A549 (cell line): ENCODE measurements at regions not wholly inside any gene's neighbourhood (a gene's known extent, or its start where the extent isn't known, plus 50 kb on each side); places are given as distances from the start of the nearest gene placed in this dataset.
"Not testable (repeated sequence)": the region's sequence is repeated elsewhere in the genome, so short reads cannot be mapped to it uniquely, and the experiment has no call there.

Source experiments
- ATAC-seq, 2 experiments: fragments of 200-7000 bp in 1 of 2; fragments of >200 bp in 1 of 2; cut with Nextera tagmentation in 1 of 2; cut with Tn5 transposase in 1 of 2; 3 replicates each; pipeline versions ENCODE4 v1.8.0 to v1.9.1; 2018 to 2020; ENCODE audit warnings: mild to moderate bottlenecking in 1 of 2, moderate library complexity in 1 of 2
- CTCF ChIA-PET: fragments of 300-600 bp; sonication (Branson Sonifier 250); formaldehyde crosslinking; extraction: SDS; loops from one replicate; lab custom pipeline; 2021; ENCODE audit warnings: antibody characterized with exemption, inconsistent platforms; lab: Yijun Ruan, JAX
- POLR2A ChIA-PET: fragments of 350-600 bp; formaldehyde crosslinking; extraction: SDS; loops from one replicate; lab custom pipeline; 2021; ENCODE audit warnings: antibody characterized with exemption, inconsistent platforms; lab: Yijun Ruan, JAX
- DNase-seq, 2 experiments: peaks; one replicate each; pipeline versions ENCODE4 v3.0.0 to v3.0.0-alpha.2; 2011 to 2016; ENCODE audit warnings: low read depth in 1 of 2, low spot score in 1 of 2
- FAIRE-seq: peaks from 2 replicates; lab custom pipeline; 2011; peaks lifted over from hg19 to GRCh38; lab: Jason Lieb, UNC
- H3K27ac ChIP-seq, 2 experiments: fragments of >200 bp; sonication (Bioruptor Twin); formaldehyde crosslinking; 3 replicates each; pipeline ENCODE4 v1.5.1; 2016 to 2017
- H3K4me1 ChIP-seq: fragments of >200 bp; sonication (Bioruptor Twin); formaldehyde crosslinking; 3 replicates; pipeline ENCODE4 v1.6.1; 2016
- H3K4me2 ChIP-seq: fragments of >200 bp; sonication (Bioruptor Twin); formaldehyde crosslinking; 3 replicates; pipeline ENCODE4 v1.6.1; 2016
- H3K4me3 ChIP-seq: fragments of >200 bp; sonication (Bioruptor Twin); formaldehyde crosslinking; 3 replicates; pipeline ENCODE4 v1.5.1; 2016
- H3K9me3 ChIP-seq: fragments of >200 bp; sonication (Bioruptor Twin); formaldehyde crosslinking; 3 replicates; pipeline ENCODE4 v1.6.1; 2016
- BCL3 ChIP-seq: fragments of >200 bp; sonication (Bioruptor Twin); formaldehyde crosslinking; IDR thresholded peaks from 3 replicates; pipeline ENCODE4 v1.6.1; 2016
- BHLHE40 ChIP-seq: IDR thresholded peaks from 2 replicates; pipeline ENCODE4 v1.6.1; 2012; ENCODE audit warnings: low read depth, low read length, inconsistent platforms
- CBX8 ChIP-seq: fragments of 200-600 bp; sonication (generic); IDR thresholded peaks from 2 replicates; pipeline ENCODE4 v1.6.1; 2016
- CEBPB ChIP-seq, 2 experiments: fragments of >200 bp in 1 of 2; sonication (Bioruptor Twin) in 1 of 2; formaldehyde crosslinking in 1 of 2; IDR thresholded peaks; 2 replicates each; pipeline ENCODE4 v1.6.1; 2012 to 2016
- CHD2 ChIP-seq: fragments of 150-350 bp; IDR thresholded peaks from 2 replicates; pipeline ENCODE4 v1.6.1; 2014; ENCODE audit warnings: low read length; ENCODE audit not compliant: partially characterized antibody
- EHF ChIP-seq: fragments of 250-450 bp; sonication (Bioruptor Pico); IDR thresholded peaks from 2 replicates; pipeline ENCODE4 v1.5.0; 2020; ENCODE audit warnings: mild to moderate bottlenecking
- EHMT2 ChIP-seq: fragments of 200-600 bp; sonication (generic); IDR thresholded peaks from 2 replicates; pipeline ENCODE4 v1.6.1; 2016; ENCODE audit warnings: antibody characterized with exemption, low read depth, mild to moderate bottlenecking, moderate library complexity
- ELK1 ChIP-seq: fragments of 150-350 bp; IDR thresholded peaks from 2 replicates; pipeline ENCODE4 v1.6.1; 2014; ENCODE audit warnings: low read depth, mild to moderate bottlenecking, low read length
- FOSL2 ChIP-seq, 2 experiments: fragments of 450-650 bp in 1 of 2; fragments of >200 bp in 1 of 2; sonication (Bioruptor Twin) in 1 of 2; formaldehyde crosslinking; IDR thresholded peaks; 2 replicates each; pipeline versions ENCODE4 v1.5.0 to v1.6.1; 2016 to 2020; ENCODE audit warnings: mild to moderate bottlenecking in 1 of 2, moderate library complexity in 1 of 2
- GATA3 ChIP-seq: IDR thresholded peaks from 2 replicates; pipeline ENCODE4 v1.6.1; 2012; ENCODE audit warnings: borderline replicate concordance
- HDAC2 ChIP-seq: fragments of 200-600 bp; sonication (generic); IDR thresholded peaks from 2 replicates; pipeline ENCODE4 v1.6.1; 2016
- HMGXB4 ChIP-seq: fragments of 250-450 bp; sonication (Bioruptor Pico); IDR thresholded peaks from 2 replicates; pipeline ENCODE4 v1.5.0; 2021; ENCODE audit warnings: mild to moderate bottlenecking, moderate library complexity, borderline replicate concordance
- HOXA7 ChIP-seq: fragments of 250-450 bp; sonication (Bioruptor Pico); IDR thresholded peaks from 2 replicates; pipeline ENCODE4 v1.5.0; 2020; ENCODE audit warnings: mild to moderate bottlenecking, moderate library complexity
- HOXB13 ChIP-seq: fragments of 250-450 bp; sonication (Bioruptor Pico); IDR thresholded peaks from 2 replicates; pipeline ENCODE4 v1.5.0; 2020; ENCODE audit warnings: low read depth, mild to moderate bottlenecking, moderate library complexity
- HOXB5 ChIP-seq: fragments of 250-450 bp; sonication (Bioruptor Pico); IDR thresholded peaks from 2 replicates; pipeline ENCODE4 v1.5.0; 2020; ENCODE audit warnings: mild to moderate bottlenecking, moderate library complexity
- JUN ChIP-seq, 2 experiments: fragments of >200 bp; sonication (Bioruptor Twin); formaldehyde crosslinking; IDR thresholded peaks; 2 replicates in 1 of 2; 3 replicates in 1 of 2; pipeline ENCODE4 v1.6.1; 2016 to 2017
- JUNB ChIP-seq: fragments of >200 bp; sonication (Bioruptor Twin); formaldehyde crosslinking; IDR thresholded peaks from 2 replicates; pipeline ENCODE4 v1.6.1; 2016
- KDM1A ChIP-seq: fragments of 200-600 bp; sonication (generic); IDR thresholded peaks from 2 replicates; pipeline ENCODE4 v1.6.1; 2016; ENCODE audit warnings: low read depth, mild to moderate bottlenecking
- MAZ ChIP-seq: fragments of 150-350 bp; IDR thresholded peaks from 2 replicates; pipeline ENCODE4 v1.6.1; 2014; ENCODE audit warnings: antibody characterized with exemption, low read depth, low read length, borderline replicate concordance
- MYC ChIP-seq: IDR thresholded peaks from 2 replicates; pipeline ENCODE4 v1.6.1; 2012; ENCODE audit warnings: mild to moderate bottlenecking, inconsistent platforms, low read length, improper control_type of control experiment, borderline replicate concordance
- NR3C1 ChIP-seq: fragments of >200 bp; sonication (Bioruptor Twin); formaldehyde crosslinking; IDR thresholded peaks from 3 replicates; pipeline ENCODE4 v1.6.1; 2017
- POLR2A ChIP-seq: IDR thresholded peaks from 2 replicates; pipeline ENCODE4 v1.6.1; 2012; ENCODE audit warnings: mild to moderate bottlenecking, low read length
- POLR2AphosphoS2 ChIP-seq: conservative IDR thresholded peaks from 2 replicates; pipeline ENCODE4 v1.6.1; 2012; ENCODE audit warnings: low read length, improper control_type of control experiment, inconsistent platforms
- RNF2 ChIP-seq: fragments of 200-600 bp; sonication (generic); IDR thresholded peaks from 2 replicates; pipeline ENCODE4 v1.6.1; 2016; ENCODE audit warnings: low read depth, mild to moderate bottlenecking, antibody characterized with exemption, moderate library complexity, borderline replicate concordance
- SREBF2 ChIP-seq: fragments of 450-650 bp; IDR thresholded peaks from 2 replicates; pipeline ENCODE4 v1.6.1; 2014; ENCODE audit warnings: mild to moderate bottlenecking, moderate library complexity
- TP53 ChIP-seq: fragments of 250-450 bp; sonication (Bioruptor Pico); IDR thresholded peaks from 2 replicates; pipeline ENCODE4 v1.5.0; 2021; ENCODE audit warnings: mild to moderate bottlenecking, moderate library complexity
- ZFP36 ChIP-seq: fragments of 450-650 bp; IDR thresholded peaks from 2 replicates; pipeline ENCODE4 v1.6.1; 2014; ENCODE audit warnings: borderline replicate concordance; ENCODE audit not compliant: partially characterized antibody
- WGBS: methylation state at CpG from one replicate; pipeline ENCODE4 v1.1.6; 2017; ENCODE audit errors: missing lambda C conversion rate; 5-methylcytosine and 5-hydroxymethylcytosine counted together

- POLR2A ChIA-PET = no interaction called here
- TF ChIP-seq BCL3 (no peak), HOXB13 (no peak), FOSL2 (IDR thresholded peaks at IDR 0.05) (no peak), FOSL2 (CRISPR knock-in tag; IDR thresholded peaks at IDR 0.05) (no peak), CBX8 (no peak), HOXB5 (CRISPR knock-in tag) (no peak), MYC (no peak)
Measured at GRCh38 chr13:76250211-76250610, 614.1 kb downstream of the LMO7 start.

GRCh38 chr13:76245920-76246319 is 609.8 kb downstream of the LMO7 start:
- FAIRE-seq = no peak

More at GRCh38 chr13:76250211-76250610, 614.1 kb downstream of the LMO7 start:
- CTCF ChIA-PET = no interaction called here
- no peak overlapping the region for H3K27ac ChIP-seq
- no peak overlapping the region for H3K4me3 ChIP-seq
- FAIRE-seq (no peak), ATAC-seq (no peak), DNase-seq (no peak)
- no peak overlapping the region for H3K4me2 ChIP-seq
- WGBS = 6% methylated on average over 2 of the region's 2 CpGs
- no peaks in the 10 kb centered on the region for H3K9me3 ChIP-seq
- no peaks in the 10 kb centered on the region for H3K4me1 ChIP-seq

GRCh38 chr13:76245211-76245610 is 609.1 kb downstream of the LMO7 start:
- 23% methylated on average over 4 of the region's 4 CpGs for WGBS
- no peak overlapping the region for H3K27ac ChIP-seq
- no peaks in the 10 kb centered on the region for H3K9me3 ChIP-seq
- H3K4me3 ChIP-seq = no peak overlapping the region
- POLR2A ChIA-PET = no interaction called here
- DNase-seq = no peak
- no peak for ATAC-seq
- FAIRE-seq = no peak
- CTCF ChIA-PET = no interaction called here
- H3K4me1 ChIP-seq = no peaks in the 10 kb centered on the region
- no peak for TF ChIP-seq HOXB5 (CRISPR knock-in tag)
- no peak for TF ChIP-seq JUN (IDR thresholded peaks at IDR 0.05)
- no peak for TF ChIP-seq JUNB
- TF ChIP-seq POLR2A = no peak
- no peak for TF ChIP-seq HOXA7
- no peak for TF ChIP-seq MAZ
- no peak for TF ChIP-seq RNF2
- TF ChIP-seq KDM1A = no peak
- TF ChIP-seq CHD2 = no peak
- TF ChIP-seq NR3C1 = no peak
- no peak for TF ChIP-seq CEBPB (IDR thresholded peaks at IDR 0.05)
- TF ChIP-seq FOSL2 (IDR thresholded peaks at IDR 0.05) = no peak
- no peak for TF ChIP-seq FOSL2 (CRISPR knock-in tag; IDR thresholded peaks at IDR 0.05)
- no peak for TF ChIP-seq HDAC2
- no peak for TF ChIP-seq EHMT2
- TF ChIP-seq ZFP36 = no peak
- H3K4me2 ChIP-seq = no peak overlapping the region

More at GRCh38 chr13:76245920-76246319, 609.8 kb downstream of the LMO7 start:
- Histone ChIP-seq H3K4me2 (no peak overlapping the region), H3K9me3 (no peaks in the 10 kb centered on the region), H3K27ac (no peak overlapping the region), H3K4me1 (no peaks in the 10 kb centered on the region), H3K4me3 (no peak overlapping the region)
- ChIA-PET CTCF (no interaction called here), POLR2A (no interaction called here)
- 0% methylated on average over 1 of the region's 1 CpG for WGBS
- DNase-seq = no peak
- TF ChIP-seq TP53 (CRISPR knock-in tag) (no peak), SREBF2 (no peak), GATA3 (no peak), ELK1 (no peak), EHF (CRISPR knock-in tag) (no peak), BHLHE40 (no peak), ZFP36 (no peak), HMGXB4 (CRISPR knock-in tag) (no peak), POLR2AphosphoS2 (no peak), HOXA7 (no peak)
- ATAC-seq = no peak

GRCh38 chr13:76243120-76243519 is 607.0 kb downstream of the LMO7 start:
- H3K4me2 ChIP-seq, FAIRE-seq, H3K4me1 ChIP-seq, H3K9me3 ChIP-seq, H3K27ac ChIP-seq, CTCF ChIA-PET, DNase-seq, POLR2A ChIA-PET, ATAC-seq, H3K4me3 ChIP-seq: not testable (repeated sequence)
- 13% methylated on average over 7 of the region's 8 CpGs for WGBS
